GM12891 (cell line): ENCODE measurements at regions not wholly inside any gene's neighbourhood (a gene's known extent, or its start where the extent isn't known, plus 50 kb on each side); places are given as distances from the start of the nearest gene placed in this dataset.
"Not testable (repeated sequence)": the region's sequence is repeated elsewhere in the genome, so short reads cannot be mapped to it uniquely, and the experiment has no call there.

Experiments
- DNase-seq: peaks from one replicate; pipeline ENCODE4 v3.0.0; 2011; ENCODE audit warnings: low spot score; ENCODE audit not compliant: insufficient read length
- FAIRE-seq: peaks from 2 replicates; lab custom pipeline; 2011; peaks lifted over from hg19 to GRCh38; lab: Jason Lieb, UNC
- PAX5 ChIP-seq: IDR thresholded peaks from 2 replicates; pipeline ENCODE4 v1.6.1; 2011; ENCODE audit warnings: low read length, moderate library complexity, mild to moderate bottlenecking; ENCODE audit not compliant: insufficient read depth, severe bottlenecking
- POLR2A ChIP-seq: IDR thresholded peaks from 2 replicates; pipeline ENCODE4 v1.6.1; 2011; ENCODE audit warnings: low read depth, low read length, control low read depth
- POLR2AphosphoS5 ChIP-seq: IDR thresholded peaks from 2 replicates; pipeline ENCODE4 v1.6.1; 2011; ENCODE audit warnings: low read depth, low read length, control low read depth
- POU2F2 ChIP-seq: IDR thresholded peaks from 2 replicates; pipeline ENCODE4 v1.6.1; 2011; ENCODE audit warnings: low read depth, mild to moderate bottlenecking, control low read depth, low read length, moderate library complexity
- SPI1 ChIP-seq: IDR thresholded peaks from 2 replicates; pipeline ENCODE4 v1.6.1; 2011; ENCODE audit warnings: low read depth, low read length, control low read depth
- TAF1 ChIP-seq: IDR thresholded peaks from 2 replicates; pipeline ENCODE4 v1.6.1; 2011; ENCODE audit warnings: low read depth, low read length, control low read depth

- FAIRE-seq (no peak), DNase-seq (no peak)
- no peak for TF ChIP-seq SPI1
- TF ChIP-seq POU2F2: no peak
- TF ChIP-seq POLR2AphosphoS5: no peak
- no peak for TF ChIP-seq PAX5
- TF ChIP-seq TAF1: no peak
- no peak for TF ChIP-seq POLR2A
Measured at GRCh38 chr4:164251257-164251656, 502.7 kb upstream of the SMIM31 start.

- TF ChIP-seq TAF1: no peak
- no peak for TF ChIP-seq POLR2A
- TF ChIP-seq POLR2AphosphoS5: no peak
- no peak for TF ChIP-seq SPI1
- no peak for TF ChIP-seq PAX5
- no peak for TF ChIP-seq POU2F2
- DNase-seq (no peak), FAIRE-seq (no peak)
Measured at GRCh38 chr4:164252286-164252685, 501.6 kb upstream of the SMIM31 start.

- no peak for FAIRE-seq
- TF ChIP-seq POU2F2 (no peak), PAX5 (no peak), SPI1 (no peak), TAF1 (no peak), POLR2AphosphoS5 (no peak), POLR2A (no peak)
Measured at GRCh38 chr4:164261831-164262230, 492.1 kb upstream of the SMIM31 start.

GRCh38 chr4:164262508-164262907 lies 491.4 kb upstream of the SMIM31 start:
- DNase-seq, FAIRE-seq: not testable (repeated sequence)

More at GRCh38 chr4:164261831-164262230, 492.1 kb upstream of the SMIM31 start:
- no peak for DNase-seq

GRCh38 chr4:164277414-164277813 lies 476.5 kb upstream of the SMIM31 start:
- not testable (repeated sequence) for FAIRE-seq

GRCh38 chr4:164287173-164287572 lies 466.8 kb upstream of the SMIM31 start:
- no peak for FAIRE-seq
- DNase-seq: no peak
- TF ChIP-seq POLR2AphosphoS5 (no peak), POLR2A (no peak), SPI1 (no peak), PAX5 (no peak)

More at GRCh38 chr4:164277414-164277813, 476.5 kb upstream of the SMIM31 start:
- DNase-seq: not testable (repeated sequence)

GRCh38 chr4:164288578-164288977 lies 465.4 kb upstream of the SMIM31 start:
- FAIRE-seq: no peak
- TF ChIP-seq POLR2AphosphoS5: no peak
- TF ChIP-seq POLR2A: no peak
- TF ChIP-seq TAF1: no peak
- TF ChIP-seq POU2F2: no peak
- TF ChIP-seq SPI1: no peak
- TF ChIP-seq PAX5: no peak
- DNase-seq: no peak

GRCh38 chr4:164293203-164293602 lies 460.7 kb upstream of the SMIM31 start:
- TF ChIP-seq PAX5: no peak
- TF ChIP-seq TAF1: no peak
- TF ChIP-seq SPI1: no peak
- no peak for TF ChIP-seq POLR2A
- no peak for TF ChIP-seq POU2F2
- TF ChIP-seq POLR2AphosphoS5: no peak
- DNase-seq: no peak
- FAIRE-seq: no peak

GRCh38 chr4:164293743-164294142 lies 460.2 kb upstream of the SMIM31 start:
- DNase-seq: no peak
- TF ChIP-seq PAX5: no peak
- FAIRE-seq: no peak

- TF ChIP-seq SPI1: no peak
- no peak for TF ChIP-seq POLR2AphosphoS5
- TF ChIP-seq POU2F2: no peak
- TF ChIP-seq POLR2A: no peak
- TF ChIP-seq TAF1: no peak
- TF ChIP-seq PAX5: no peak
- no peak for FAIRE-seq
Measured at GRCh38 chr4:164301430-164301829, 452.5 kb upstream of the SMIM31 start.

GRCh38 chr4:164304101-164304639 lies 449.8 kb upstream of the SMIM31 start:
- FAIRE-seq (no peak), DNase-seq (no peak)
- TF ChIP-seq PAX5 (no peak), POLR2AphosphoS5 (no peak), SPI1 (no peak), POLR2A (no peak)

More at GRCh38 chr4:164301430-164301829, 452.5 kb upstream of the SMIM31 start:
- no peak for DNase-seq

GRCh38 chr4:164304861-164305260 lies 449.1 kb upstream of the SMIM31 start:
- no peak for FAIRE-seq
- TF ChIP-seq TAF1 (no peak), POU2F2 (no peak), PAX5 (no peak), POLR2AphosphoS5 (no peak), SPI1 (no peak), POLR2A (no peak)
- no peak for DNase-seq
